ENCODE measurements at regions not wholly inside any gene's neighbourhood (a gene's known extent, or its start where the extent isn't known, plus 50 kb on each side); places are given as distances from the start of the nearest gene placed in this dataset.
A peak's percentile ranks its signal among the peaks of the same experiment; 100 is the strongest.

DNA sequence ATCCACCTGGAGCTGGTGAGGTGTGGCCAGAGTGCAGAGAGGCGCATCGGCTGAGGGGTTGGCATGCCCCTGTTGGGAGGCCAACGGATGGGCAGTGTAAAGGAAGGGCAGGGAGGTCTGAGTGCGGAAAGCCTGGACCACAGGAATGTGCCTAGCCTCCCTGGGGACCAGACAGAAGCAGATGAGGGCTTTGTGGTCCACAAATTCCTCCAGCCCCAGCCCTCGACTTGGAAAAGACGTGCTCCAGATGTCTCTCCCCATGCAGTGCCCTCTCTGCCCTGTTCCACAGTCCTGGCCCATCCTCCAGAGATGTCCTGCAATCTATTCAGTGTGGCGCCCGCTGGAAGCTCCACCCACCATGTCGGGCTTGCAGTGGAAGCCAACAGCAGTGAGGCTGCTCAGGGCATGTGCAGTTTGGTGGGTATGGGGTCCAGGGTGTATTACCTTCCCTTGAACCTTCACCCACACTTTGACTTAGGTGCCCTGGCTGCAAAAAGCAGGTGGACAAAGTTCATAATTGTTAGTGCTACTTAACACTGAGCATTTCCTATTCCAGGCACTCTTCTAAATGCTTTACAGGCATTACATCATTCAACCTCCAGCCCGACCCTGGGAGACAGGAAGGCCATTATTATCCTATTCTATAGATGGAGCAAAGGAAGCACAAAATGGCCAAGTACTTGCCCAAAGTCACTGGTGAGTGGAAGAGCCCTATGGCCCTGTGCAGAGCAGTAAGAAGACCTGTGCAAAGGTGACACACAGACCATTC lies 120.2 kb upstream of the SLC25A48 start:
- TF ChIP-seq EZH2 (IDR thresholded peaks at IDR 0.05; ENCODE audit: low read length, missing control alignments) (no peak), CTCF (conservative IDR thresholded peaks at IDR 0.05 in 1 of 2, IDR thresholded peaks at IDR 0.05 in 1 of 2; ENCODE audit: low read depth in 1 of 2, low read length in 2 of 2) (no peak)
- no peak overlapping the region for H2AFZ ChIP-seq (ENCODE audit: low read length)
- H3K4me2 ChIP-seq (ENCODE audit: extremely low read depth, insufficient read depth, low read length): no peak overlapping the region
- H3K9ac ChIP-seq (ENCODE audit: insufficient read depth, low read length): no peak overlapping the region
- H3K36me3 ChIP-seq (ENCODE audit: control insufficient read depth, insufficient read depth, low read length): no peaks in the 10 kb centered on the region
- no peaks in the 10 kb centered on the region for H3K4me1 ChIP-seq (ENCODE audit: control insufficient read depth, extremely low read depth, insufficient read depth, low read length)
- peak in 1 of 2 donors; percentile 32 for DNase-seq (ENCODE audit: low read depth in 2 of 2)
- no peaks in the 10 kb centered on the region for H4K20me1 ChIP-seq (ENCODE audit: control insufficient read depth, extremely low read depth, insufficient read depth, low read length)
- peaks cover 9% of the 10 kb centered on the region for H3K27me3 ChIP-seq (ENCODE audit: control insufficient read depth, insufficient read depth, low read length)
- H3K9me3 ChIP-seq (ENCODE audit: control insufficient read depth, insufficient read depth, low read depth, low read length): no peaks in the 10 kb centered on the region
- no peak overlapping the region for H3K4me3 ChIP-seq (replicated peaks in 1 of 4; ENCODE audit: control extremely low read depth in 1 of 4, insufficient read depth in 1 of 4, low read depth in 3 of 4, low read length in 4 of 4)
- H3K27ac ChIP-seq (ENCODE audit: insufficient read depth, low read length): no peak overlapping the region
- H3K79me2 ChIP-seq (ENCODE audit: control insufficient read depth, insufficient read depth, low read length): no peaks in the 10 kb centered on the region

GRCh38 chr5:135713161-135713915 lies 121.1 kb upstream of the SLC25A48 start:
- no peaks in the 10 kb centered on the region for H3K36me3 ChIP-seq (ENCODE audit: control insufficient read depth, insufficient read depth, low read length)
- TF ChIP-seq CTCF (conservative IDR thresholded peaks at IDR 0.05 in 1 of 2, IDR thresholded peaks at IDR 0.05 in 1 of 2; ENCODE audit: low read depth in 1 of 2, low read length in 2 of 2) (no peak), EZH2 (IDR thresholded peaks at IDR 0.05; ENCODE audit: low read length, missing control alignments) (no peak)
- no peaks in the 10 kb centered on the region for H3K9me3 ChIP-seq (ENCODE audit: control insufficient read depth, insufficient read depth, low read depth, low read length)
- H3K9ac ChIP-seq (ENCODE audit: insufficient read depth, low read length): no peak overlapping the region
- H3K4me3 ChIP-seq (replicated peaks in 1 of 4; ENCODE audit: control extremely low read depth in 1 of 4, insufficient read depth in 1 of 4, low read depth in 3 of 4, low read length in 4 of 4): no peak overlapping the region
- no peak overlapping the region for H2AFZ ChIP-seq (ENCODE audit: low read length)
- no peak overlapping the region for H3K4me2 ChIP-seq (ENCODE audit: extremely low read depth, insufficient read depth, low read length)
- no peaks in the 10 kb centered on the region for H3K79me2 ChIP-seq (ENCODE audit: control insufficient read depth, insufficient read depth, low read length)
- peaks cover 9% of the 10 kb centered on the region for H3K27me3 ChIP-seq (ENCODE audit: control insufficient read depth, insufficient read depth, low read length)
- H3K4me1 ChIP-seq (ENCODE audit: control insufficient read depth, extremely low read depth, insufficient read depth, low read length): no peaks in the 10 kb centered on the region
- no peaks in the 10 kb centered on the region for H4K20me1 ChIP-seq (ENCODE audit: control insufficient read depth, extremely low read depth, insufficient read depth, low read length)
- H3K27ac ChIP-seq (ENCODE audit: insufficient read depth, low read length): no peak overlapping the region
- DNase-seq (ENCODE audit: low read depth in 2 of 2): no peak

- no peak overlapping the region for H3K27ac ChIP-seq (ENCODE audit: insufficient read depth, low read length)
- H3K4me3 ChIP-seq (replicated peaks in 1 of 4; ENCODE audit: control extremely low read depth in 1 of 4, insufficient read depth in 1 of 4, low read depth in 3 of 4, low read length in 4 of 4): no peak overlapping the region
- H3K4me2 ChIP-seq (ENCODE audit: extremely low read depth, insufficient read depth, low read length): no peak overlapping the region
- H2AFZ ChIP-seq (ENCODE audit: low read length): no peak overlapping the region
- H3K4me1 ChIP-seq (ENCODE audit: control insufficient read depth, extremely low read depth, insufficient read depth, low read length): no peaks in the 10 kb centered on the region
- no peaks in the 10 kb centered on the region for H3K36me3 ChIP-seq (ENCODE audit: control insufficient read depth, insufficient read depth, low read length)
- no peak for DNase-seq (ENCODE audit: low read depth in 2 of 2)
- H4K20me1 ChIP-seq (ENCODE audit: control insufficient read depth, extremely low read depth, insufficient read depth, low read length): no peaks in the 10 kb centered on the region
- TF ChIP-seq EZH2 (IDR thresholded peaks at IDR 0.05; ENCODE audit: low read length, missing control alignments) (no peak), CTCF (conservative IDR thresholded peaks at IDR 0.05 in 1 of 2, IDR thresholded peaks at IDR 0.05 in 1 of 2; ENCODE audit: low read depth in 1 of 2, low read length in 2 of 2) (no peak)
- H3K27me3 ChIP-seq (ENCODE audit: control insufficient read depth, insufficient read depth, low read length): peaks cover 9% of the 10 kb centered on the region
- no peaks in the 10 kb centered on the region for H3K79me2 ChIP-seq (ENCODE audit: control insufficient read depth, insufficient read depth, low read length)
- no peak overlapping the region for H3K9ac ChIP-seq (ENCODE audit: insufficient read depth, low read length)
- no peaks in the 10 kb centered on the region for H3K9me3 ChIP-seq (ENCODE audit: control insufficient read depth, insufficient read depth, low read depth, low read length)
Observed at GRCh38 chr5:135711911-135712310, 122.6 kb upstream of the SLC25A48 start.

Measured in fibroblast of lung (primary cell).